Fibroblast of lung (primary cell): ENCODE measurements at regions not wholly inside any gene's neighbourhood (a gene's known extent, or its start where the extent isn't known, plus 50 kb on each side); places are given as distances from the start of the nearest gene placed in this dataset.
"Not testable (repeated sequence)": the region's sequence is repeated elsewhere in the genome, so short reads cannot be mapped to it uniquely, and the experiment has no call there.

ENCODE experiments used
- DNase-seq, 2 donors: peaks; one replicate each; pipeline versions ENCODE4 v3.0.0 to v3.0.0-alpha.2; 2010; ENCODE audit warnings: low read depth in 2 of 2
- H2AFZ ChIP-seq: 2 replicates; pipeline ENCODE4 v1.5.1; 2012; ENCODE audit warnings: low read length, control low read depth, inconsistent platforms
- H3K27ac ChIP-seq: 2 replicates; pipeline ENCODE4 v1.5.1; 2011; ENCODE audit warnings: low read length, control low read depth; ENCODE audit not compliant: insufficient read depth
- H3K27me3 ChIP-seq: 2 replicates; pipeline ENCODE4 v1.5.1; 2011; ENCODE audit warnings: mild to moderate bottlenecking, low read length; ENCODE audit not compliant: control insufficient read depth, insufficient read depth
- H3K36me3 ChIP-seq: 2 replicates; pipeline ENCODE4 v1.5.1; 2011; ENCODE audit warnings: low read length; ENCODE audit not compliant: control insufficient read depth, insufficient read depth
- H3K4me1 ChIP-seq: 2 replicates; pipeline ENCODE4 v1.5.1; 2011; ENCODE audit warnings: low read length; ENCODE audit not compliant: control insufficient read depth, insufficient read depth; ENCODE audit errors: extremely low read depth
- H3K4me2 ChIP-seq: 2 replicates; pipeline ENCODE4 v1.5.1; 2011; ENCODE audit warnings: low read length, control low read depth; ENCODE audit not compliant: insufficient read depth; ENCODE audit errors: extremely low read depth
- H3K4me3 ChIP-seq, 4 experiments: fragments of 200-600 bp in 1 of 4; sonication (generic) in 1 of 4; replicated peaks in 1 of 4; 2 replicates each; pipeline ENCODE4 v1.5.1; 2011 to 2016; ENCODE audit warnings: low read length in 4 of 4, low read depth in 3 of 4, mild to moderate bottlenecking in 3 of 4, control low read depth in 2 of 4, inconsistent platforms in 1 of 4, mixed read lengths in 1 of 4; ENCODE audit not compliant: insufficient read depth in 1 of 4; ENCODE audit errors: control extremely low read depth in 1 of 4
- H3K79me2 ChIP-seq: 2 replicates; pipeline ENCODE4 v1.5.1; 2012; ENCODE audit warnings: mild to moderate bottlenecking, low read length, inconsistent platforms; ENCODE audit not compliant: control insufficient read depth, insufficient read depth
- H3K9ac ChIP-seq: 2 replicates; pipeline ENCODE4 v1.5.1; 2011; ENCODE audit warnings: mild to moderate bottlenecking, low read length, control low read depth; ENCODE audit not compliant: insufficient read depth
- H3K9me3 ChIP-seq: 2 replicates; pipeline ENCODE4 v1.5.1; 2012; ENCODE audit warnings: low read depth, low read length; ENCODE audit not compliant: control insufficient read depth, insufficient read depth
- H4K20me1 ChIP-seq: 2 replicates; pipeline ENCODE4 v1.5.1; 2011; ENCODE audit warnings: low read length; ENCODE audit not compliant: control insufficient read depth, insufficient read depth; ENCODE audit errors: extremely low read depth
- CTCF ChIP-seq, 2 donors: IDR thresholded peaks in 1 of 2; conservative IDR thresholded peaks in 1 of 2; 1 replicate in 1 of 2; 2 replicates in 1 of 2; pipeline ENCODE4 v1.5.1; 2011 to 2012; ENCODE audit warnings: low read length in 2 of 2, control low read depth in 1 of 2, inconsistent platforms in 1 of 2, low read depth in 1 of 2, mild to moderate bottlenecking in 1 of 2
- EZH2 ChIP-seq: IDR thresholded peaks from 2 replicates; pipeline ENCODE4 v1.5.1; 2012; ENCODE audit warnings: low read length, control low read depth, mild to moderate bottlenecking; ENCODE audit errors: missing control alignments

- Histone ChIP-seq H3K9ac (no peak overlapping the region), H3K9me3 (no peaks in the 10 kb centered on the region), H3K27ac (no peak overlapping the region), H3K4me3 (no peak overlapping the region), H3K27me3 (no peaks in the 10 kb centered on the region), H3K4me1 (no peaks in the 10 kb centered on the region), H3K79me2 (peaks cover 3% of the 10 kb centered on the region), H3K36me3 (no peaks in the 10 kb centered on the region), H3K4me2 (no peak overlapping the region), H4K20me1 (no peaks in the 10 kb centered on the region), H2AFZ (no peak overlapping the region)
- TF ChIP-seq CTCF (conservative IDR thresholded peaks at IDR 0.05 in 1 of 2, IDR thresholded peaks at IDR 0.05 in 1 of 2; ENCODE audit: low read depth in 1 of 2, low read length in 2 of 2) (no peak), EZH2 (no peak)
- DNase-seq: peak in 1 of 2 donors; percentile 29
Observed at GRCh38 chr14:71399057-71399487, 491.8 kb downstream of the PCNX1 start.

GRCh38 chr14:71400871-71401321 is 493.6 kb downstream of the PCNX1 start:
- Histone ChIP-seq H3K4me2 (peak overlapping the region; percentile 8), H3K4me3 (no peak overlapping the region), H3K9ac (no peak overlapping the region), H3K9me3 (no peaks in the 10 kb centered on the region), H2AFZ (no peak overlapping the region), H3K4me1 (no peaks in the 10 kb centered on the region), H4K20me1 (no peaks in the 10 kb centered on the region), H3K36me3 (no peaks in the 10 kb centered on the region), H3K27ac (no peak overlapping the region), H3K27me3 (no peaks in the 10 kb centered on the region), H3K79me2 (peaks cover 2% of the 10 kb centered on the region)
- TF ChIP-seq EZH2 (no peak), CTCF (conservative IDR thresholded peaks at IDR 0.05 in 1 of 2, IDR thresholded peaks at IDR 0.05 in 1 of 2; ENCODE audit: low read depth in 1 of 2, low read length in 2 of 2) (no peak)
- DNase-seq: peak; percentile 47 to 52

- not testable (repeated sequence) for H3K4me3 ChIP-seq, H3K27ac ChIP-seq, H3K9me3 ChIP-seq, H3K27me3 ChIP-seq, H3K4me2 ChIP-seq, H3K36me3 ChIP-seq, H3K79me2 ChIP-seq, H3K9ac ChIP-seq, H4K20me1 ChIP-seq, H2AFZ ChIP-seq, H3K4me1 ChIP-seq
- DNase-seq: peak; percentile 43 to 47
Observed at GRCh38 chr14:71402415-71402814, 495.2 kb downstream of the PCNX1 start.
